H9 (cell line): ENCODE measurements at regions not wholly inside any gene's neighbourhood (a gene's known extent, or its start where the extent isn't known, plus 50 kb on each side); places are given as distances from the start of the nearest gene placed in this dataset.

Experiments used
- DNase-seq: peaks from one replicate; pipeline ENCODE4 v3.0.0-alpha.2; 2017
- H2AFZ ChIP-seq: one replicate; pipeline ENCODE4 v1.6.1; 2013; ENCODE audit warnings: mild to moderate bottlenecking, low read length, control low read depth, moderate library complexity
- H2AK5ac ChIP-seq: 2 replicates; pipeline ENCODE4 v1.6.1; 2013; ENCODE audit warnings: low read length, control low read depth, mixed read lengths; ENCODE audit not compliant: insufficient read length
- H2BK120ac ChIP-seq: one replicate; pipeline ENCODE4 v1.6.1; 2013; ENCODE audit warnings: low read depth, mild to moderate bottlenecking, low read length, control low read depth, inconsistent platforms; ENCODE audit not compliant: poor library complexity, severe bottlenecking
- H2BK12ac ChIP-seq: 2 replicates; pipeline ENCODE4 v1.6.1; 2013; ENCODE audit warnings: low read length, control low read depth, mixed read lengths, low read depth; ENCODE audit not compliant: insufficient read length
- H2BK15ac ChIP-seq: 2 replicates; pipeline ENCODE4 v1.6.1; 2013; ENCODE audit warnings: low read depth, low read length, control low read depth
- H2BK20ac ChIP-seq: one replicate; pipeline ENCODE4 v1.6.1; 2013; ENCODE audit warnings: low read depth, mild to moderate bottlenecking, low read length, control low read depth, inconsistent platforms; ENCODE audit not compliant: poor library complexity, severe bottlenecking
- H2BK5ac ChIP-seq: 2 replicates; pipeline ENCODE4 v1.6.1; 2013; ENCODE audit warnings: low read length, control low read depth, mixed read lengths; ENCODE audit not compliant: insufficient read length
- H3K14ac ChIP-seq: 2 replicates; pipeline ENCODE4 v1.6.1; 2013; ENCODE audit warnings: low read length, control low read depth; ENCODE audit not compliant: insufficient read depth
- H3K18ac ChIP-seq: 2 replicates; pipeline ENCODE4 v1.6.1; 2013; ENCODE audit warnings: low read depth, mild to moderate bottlenecking, mixed read lengths, low read length, control low read depth; ENCODE audit not compliant: insufficient read length
- H3K23ac ChIP-seq: 2 replicates; pipeline ENCODE4 v1.6.1; 2013; ENCODE audit warnings: low read length, control low read depth, mixed read lengths, low read depth; ENCODE audit not compliant: insufficient read length
- H3K23me2 ChIP-seq: 2 replicates; pipeline ENCODE4 v1.6.1; 2013; ENCODE audit warnings: low read depth, mild to moderate bottlenecking, mixed read lengths, low read length, control low read depth; ENCODE audit not compliant: insufficient read length, poor library complexity, severe bottlenecking
- H3K27ac ChIP-seq: 2 replicates; pipeline ENCODE4 v1.5.1; 2013; ENCODE audit warnings: low read length, control low read depth, mixed read lengths, low read depth; ENCODE audit not compliant: insufficient read length
- H3K27me3 ChIP-seq: 2 replicates; pipeline ENCODE4 v1.6.1; 2013; ENCODE audit warnings: low read length, control low read depth, inconsistent platforms; ENCODE audit not compliant: insufficient read depth
- H3K4ac ChIP-seq: 2 replicates; pipeline ENCODE4 v1.6.1; 2013; ENCODE audit warnings: low read depth, mild to moderate bottlenecking, control low read depth, inconsistent platforms, low read length, moderate library complexity
- H3K4me1 ChIP-seq: 2 replicates; pipeline ENCODE4 v1.6.1; 2013; ENCODE audit warnings: low read length, control low read depth, inconsistent platforms; ENCODE audit not compliant: insufficient read depth
- H3K4me2 ChIP-seq: 2 replicates; pipeline ENCODE4 v1.6.1; 2013; ENCODE audit warnings: low read length, control low read depth, mixed read lengths; ENCODE audit not compliant: insufficient read length, insufficient read depth
- H3K56ac ChIP-seq: 2 replicates; pipeline ENCODE4 v1.6.1; 2013; ENCODE audit warnings: low read depth, mild to moderate bottlenecking, mixed read lengths, low read length, control low read depth; ENCODE audit not compliant: insufficient read length
- H3K79me1 ChIP-seq: 2 replicates; pipeline ENCODE4 v1.6.1; 2013; ENCODE audit warnings: low read depth, mild to moderate bottlenecking, moderate library complexity, low read length, control low read depth, inconsistent platforms; ENCODE audit not compliant: insufficient read depth, poor library complexity, severe bottlenecking
- H3K79me2 ChIP-seq: 2 replicates; pipeline ENCODE4 v1.6.1; 2013; ENCODE audit warnings: low read length, control low read depth, inconsistent platforms; ENCODE audit not compliant: insufficient read depth
- H3K9ac ChIP-seq: 2 replicates; pipeline ENCODE4 v1.6.1; 2013; ENCODE audit warnings: low read length, control low read depth, mixed read lengths; ENCODE audit not compliant: insufficient read length; ENCODE audit errors: extremely low read depth
- H3K9me3 ChIP-seq: one replicate; pipeline ENCODE4 v1.6.1; 2013; ENCODE audit warnings: low read depth, low read length, inconsistent platforms; ENCODE audit not compliant: control insufficient read depth
- H3T11ph ChIP-seq: one replicate; pipeline ENCODE4 v1.6.1; 2013; ENCODE audit warnings: mild to moderate bottlenecking, low read length, control low read depth, inconsistent platforms
- H4K20me1 ChIP-seq: one replicate; pipeline ENCODE4 v1.6.1; 2013; ENCODE audit not compliant: control insufficient read depth, insufficient read length, insufficient read depth
- H4K5ac ChIP-seq: 2 replicates; pipeline ENCODE4 v1.6.1; 2013; ENCODE audit warnings: low read depth, mild to moderate bottlenecking, mixed read lengths, low read length, control low read depth; ENCODE audit not compliant: insufficient read length
- H4K8ac ChIP-seq: replicated peaks from 2 replicates; pipeline ENCODE4 v1.6.1; 2013; ENCODE audit warnings: low read length, control low read depth, mixed read lengths, low read depth; ENCODE audit not compliant: insufficient read length
- H4K91ac ChIP-seq: 2 replicates; pipeline ENCODE4 v1.6.1; 2013; ENCODE audit warnings: low read depth, mild to moderate bottlenecking, moderate library complexity, mixed read lengths, low read length, control low read depth; ENCODE audit not compliant: insufficient read length
- H3K27ac Mint-ChIP-seq, 3 experiments: 2 replicates in 2 of 3; 3 replicates in 1 of 3; pipeline ENCODE4 v1.8.0; 2020 to 2021; ENCODE audit warnings: mixed read lengths in 3 of 3, mild to moderate bottlenecking in 1 of 3, moderate library complexity in 1 of 3
- H3K27me3 Mint-ChIP-seq: 2 replicates; pipeline ENCODE4 v1.8.0; 2021; ENCODE audit warnings: low read depth, mild to moderate bottlenecking, moderate library complexity, mixed read lengths
- H3K36me3 Mint-ChIP-seq, 3 experiments: 2 replicates in 2 of 3; 3 replicates in 1 of 3; pipeline ENCODE4 v1.8.0; 2020 to 2021; ENCODE audit warnings: low read depth in 3 of 3, mixed read lengths in 3 of 3; ENCODE audit not compliant: insufficient read depth in 1 of 3
- H3K4me1 Mint-ChIP-seq, 2 experiments: 2 replicates each; pipeline ENCODE4 v1.8.0; 2020; ENCODE audit warnings: mixed read lengths in 2 of 2
- H3K4me3 Mint-ChIP-seq, 2 experiments: 2 replicates in 1 of 2; 3 replicates in 1 of 2; pipeline ENCODE4 v1.8.0; 2020 to 2021; ENCODE audit warnings: mild to moderate bottlenecking in 2 of 2, mixed read lengths in 2 of 2, moderate library complexity in 1 of 2
- H3K9me3 Mint-ChIP-seq, 2 experiments: 2 replicates in 1 of 2; 3 replicates in 1 of 2; pipeline ENCODE4 v1.8.0; 2020; ENCODE audit warnings: mild to moderate bottlenecking in 2 of 2, mixed read lengths in 2 of 2, moderate library complexity in 1 of 2
- WGBS: extraction: QIAGEN DNeasy Blood & Tissue Kit; methylation state at CpG from one replicate; pipeline ENCODE4 v1.1.7; 2013; ENCODE audit warnings: missing lambda C conversion rate, low lambda C conversion rate, mixed read lengths; ENCODE audit not compliant: insufficient read length; ENCODE audit errors: extremely low coverage; 5-methylcytosine and 5-hydroxymethylcytosine counted together
- TF ChIP-seq, protein P1 (sequence below): fragments of 200-600 bp; sonication (generic); conservative IDR thresholded peaks from 3 replicates; pipeline ENCODE4 v1.8.0; 2021; ENCODE audit warnings: antibody characterized with exemption, mild to moderate bottlenecking

DNA sequence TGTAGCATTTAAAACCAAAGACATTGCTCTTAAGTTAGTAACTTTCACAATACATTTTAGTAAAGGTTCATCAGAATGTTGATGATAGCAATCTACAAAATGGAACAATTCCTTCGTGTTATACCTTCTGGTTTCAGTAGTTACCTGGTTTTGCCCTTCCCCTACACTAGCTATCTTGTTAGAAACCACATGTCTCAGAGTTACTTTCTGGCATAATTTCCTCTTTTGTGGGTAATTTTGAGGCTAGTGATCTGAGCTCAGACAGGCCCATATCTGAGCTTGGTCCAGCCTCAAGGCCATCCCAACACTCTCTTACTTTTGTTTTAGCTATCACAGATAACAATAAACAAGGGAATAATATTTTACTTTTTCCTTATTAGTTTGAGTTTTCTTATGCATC, 196.9 kb downstream of the KITLG start:
- no peak for DNase-seq
- H3K14ac ChIP-seq = no peak overlapping the region
- H2BK5ac ChIP-seq = no peak overlapping the region
- no peak overlapping the region for H3K4me2 ChIP-seq
- no peak overlapping the region for H2BK120ac ChIP-seq
- H3K27ac ChIP-seq = no peak overlapping the region
- H2AFZ ChIP-seq = no peak overlapping the region
- no peaks in the 10 kb centered on the region for H4K20me1 ChIP-seq
- H2BK12ac ChIP-seq = no peak overlapping the region
- no peaks in the 10 kb centered on the region for H3K79me1 ChIP-seq
- no peak overlapping the region for H2BK20ac ChIP-seq
- H3K79me2 ChIP-seq = no peaks in the 10 kb centered on the region
- no peak overlapping the region for H4K5ac ChIP-seq
- H3K4ac ChIP-seq = no peak overlapping the region
- H4K91ac ChIP-seq = no peak overlapping the region
- no peak overlapping the region for H3K18ac ChIP-seq
- no peaks in the 10 kb centered on the region for H3K23me2 ChIP-seq
- H3K27me3 Mint-ChIP-seq = no peaks in the 10 kb centered on the region
- H3K27ac Mint-ChIP-seq = no peak overlapping the region; a peak in 1 of 7 replicates
- H3K56ac ChIP-seq = no peak overlapping the region
- no peak overlapping the region for H3K4me3 Mint-ChIP-seq
- WGBS = no CpG with 5 or more reads among the region's 1 CpG
- H3T11ph ChIP-seq = no peak overlapping the region
- H3K9ac ChIP-seq = no peak overlapping the region
- H3K4me1 ChIP-seq = no peaks in the 10 kb centered on the region
- H3K36me3 Mint-ChIP-seq = no peaks in the 10 kb centered on the region; a peak in 1 of 7 replicates
- H3K4me1 Mint-ChIP-seq = no peaks in the 10 kb centered on the region
- H3K9me3 Mint-ChIP-seq = peaks cover 0 to 3% of the 10 kb centered on the region in 2 experiments; a peak in 2 of 5 replicates
- H2AK5ac ChIP-seq = no peak overlapping the region
- H3K23ac ChIP-seq = no peak overlapping the region
- no peak overlapping the region for H2BK15ac ChIP-seq
- H4K8ac ChIP-seq = no peak overlapping the region
- no peaks in the 10 kb centered on the region for H3K9me3 ChIP-seq
- TF ChIP-seq, protein P1, sequence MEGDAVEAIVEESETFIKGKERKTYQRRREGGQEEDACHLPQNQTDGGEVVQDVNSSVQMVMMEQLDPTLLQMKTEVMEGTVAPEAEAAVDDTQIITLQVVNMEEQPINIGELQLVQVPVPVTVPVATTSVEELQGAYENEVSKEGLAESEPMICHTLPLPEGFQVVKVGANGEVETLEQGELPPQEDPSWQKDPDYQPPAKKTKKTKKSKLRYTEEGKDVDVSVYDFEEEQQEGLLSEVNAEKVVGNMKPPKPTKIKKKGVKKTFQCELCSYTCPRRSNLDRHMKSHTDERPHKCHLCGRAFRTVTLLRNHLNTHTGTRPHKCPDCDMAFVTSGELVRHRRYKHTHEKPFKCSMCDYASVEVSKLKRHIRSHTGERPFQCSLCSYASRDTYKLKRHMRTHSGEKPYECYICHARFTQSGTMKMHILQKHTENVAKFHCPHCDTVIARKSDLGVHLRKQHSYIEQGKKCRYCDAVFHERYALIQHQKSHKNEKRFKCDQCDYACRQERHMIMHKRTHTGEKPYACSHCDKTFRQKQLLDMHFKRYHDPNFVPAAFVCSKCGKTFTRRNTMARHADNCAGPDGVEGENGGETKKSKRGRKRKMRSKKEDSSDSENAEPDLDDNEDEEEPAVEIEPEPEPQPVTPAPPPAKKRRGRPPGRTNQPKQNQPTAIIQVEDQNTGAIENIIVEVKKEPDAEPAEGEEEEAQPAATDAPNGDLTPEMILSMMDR = no peak
- no peaks in the 10 kb centered on the region for H3K27me3 ChIP-seq
